HEK293 (cell line): ENCODE measurements at regions not wholly inside any gene's neighbourhood (a gene's known extent, or its start where the extent isn't known, plus 50 kb on each side); places are given as distances from the start of the nearest gene placed in this dataset.

Experiments used
- CTCF ChIA-PET: fragments of 350-600 bp; formaldehyde crosslinking; extraction: SDS; loops from one replicate; lab custom pipeline; 2021; ENCODE audit warnings: antibody characterized with exemption; lab: Yijun Ruan, JAX
- POLR2A ChIA-PET: fragments of 300-600 bp; formaldehyde crosslinking; extraction: SDS; loops from one replicate; lab custom pipeline; 2020; ENCODE audit warnings: antibody characterized with exemption, inconsistent platforms; lab: Yijun Ruan, JAX
- H3K27ac ChIP-seq: fragments of 200-500 bp; sonication (Bioruptor generic); 2 replicates; pipeline ENCODE4 v1.5.1; 2014; ENCODE audit warnings: low read depth, low read length, control low read depth, inconsistent platforms; ENCODE audit errors: extremely low read depth
- H3K36me3 ChIP-seq, 2 experiments: fragments of 200-500 bp in 1 of 2; sonication (Bioruptor generic) in 1 of 2; 1 replicate in 1 of 2; 2 replicates in 1 of 2; pipeline ENCODE4 v1.5.1; 2014 to 2017; ENCODE audit warnings: inconsistent platforms in 2 of 2, low read length in 2 of 2; ENCODE audit not compliant: control insufficient read depth in 2 of 2, insufficient read depth in 1 of 2
- H3K4me1 ChIP-seq: fragments of 200-500 bp; sonication (Bioruptor generic); 2 replicates; pipeline ENCODE4 v1.5.1; 2014; ENCODE audit warnings: mild to moderate bottlenecking, low read length, inconsistent platforms; ENCODE audit not compliant: control insufficient read depth, insufficient read depth
- H3K4me3 ChIP-seq: 2 replicates; pipeline ENCODE4 v1.5.1; 2011; ENCODE audit warnings: low read depth, mild to moderate bottlenecking, control low read depth, low read length, moderate library complexity
- H3K9me3 ChIP-seq: fragments of 200-500 bp; sonication (Bioruptor generic); 2 replicates; pipeline ENCODE4 v1.5.1; 2014; ENCODE audit warnings: low read depth, low read length, inconsistent platforms; ENCODE audit not compliant: control insufficient read depth, insufficient read depth
- GLIS1 ChIP-seq: fragments of 450-650 bp; formaldehyde crosslinking; IDR thresholded peaks from 2 replicates; pipeline ENCODE4 v1.5.1; 2016; ENCODE audit warnings: missing biosample characterization, missing genetic modification characterization
- HOXC10 ChIP-seq: sonication (generic); formaldehyde crosslinking; IDR thresholded peaks from 2 replicates; pipeline ENCODE4 v1.8.1; 2023; ENCODE audit warnings: mild to moderate bottlenecking, missing genetic modification reagents
- HOXD13 ChIP-seq: sonication (generic); formaldehyde crosslinking; IDR thresholded peaks from 2 replicates; pipeline ENCODE4 v1.8.0; 2022; ENCODE audit warnings: missing genetic modification reagents, borderline replicate concordance
- KLF10 ChIP-seq: fragments of 450-650 bp; IDR thresholded peaks from 2 replicates; pipeline ENCODE4 v1.5.1; 2018; ENCODE audit warnings: missing biosample characterization, mild to moderate bottlenecking, missing genetic modification characterization
- MZF1 ChIP-seq: fragments of 450-650 bp; formaldehyde crosslinking; IDR thresholded peaks from 2 replicates; pipeline ENCODE4 v1.5.1; 2017; ENCODE audit warnings: missing biosample characterization, missing genetic modification characterization, borderline replicate concordance
- OVOL3 ChIP-seq: fragments of 450-650 bp; formaldehyde crosslinking; IDR thresholded peaks from 2 replicates; pipeline ENCODE4 v1.5.1; 2016; ENCODE audit warnings: missing biosample characterization, missing genetic modification characterization
- SCRT2 ChIP-seq: fragments of 450-650 bp; formaldehyde crosslinking; IDR thresholded peaks from 2 replicates; pipeline ENCODE4 v1.5.1; 2016; ENCODE audit warnings: missing biosample characterization, missing genetic modification characterization
- ZFHX2 ChIP-seq: fragments of 450-650 bp; formaldehyde crosslinking; conservative IDR thresholded peaks from 2 replicates; pipeline ENCODE4 v1.5.1; 2016; ENCODE audit warnings: missing biosample characterization, missing genetic modification characterization
- ZNF112 ChIP-seq: fragments of 450-650 bp; formaldehyde crosslinking; IDR thresholded peaks from 2 replicates; pipeline ENCODE4 v1.5.0; 2017; ENCODE audit warnings: missing biosample characterization, missing genetic modification characterization
- ZNF138 ChIP-seq: fragments of 450-650 bp; formaldehyde crosslinking; IDR thresholded peaks from 2 replicates; pipeline ENCODE4 v1.5.1; 2016; ENCODE audit warnings: missing biosample characterization, missing genetic modification characterization, borderline replicate concordance
- ZNF214 ChIP-seq: fragments of 450-650 bp; formaldehyde crosslinking; IDR thresholded peaks from 2 replicates; pipeline ENCODE4 v1.5.1; 2017; ENCODE audit warnings: missing biosample characterization, mild to moderate bottlenecking, missing genetic modification characterization, borderline replicate concordance
- ZNF391 ChIP-seq: fragments of 450-650 bp; formaldehyde crosslinking; IDR thresholded peaks from 2 replicates; pipeline ENCODE4 v1.5.1; 2016; ENCODE audit warnings: low read depth, missing biosample characterization, missing genetic modification characterization, borderline replicate concordance
- ZNF404 ChIP-seq: fragments of 450-650 bp; formaldehyde crosslinking; IDR thresholded peaks from 2 replicates; pipeline ENCODE4 v1.5.1; 2017; ENCODE audit warnings: missing biosample characterization, missing genetic modification characterization
- ZNF600 ChIP-seq: fragments of 450-650 bp; formaldehyde crosslinking; IDR thresholded peaks from 2 replicates; pipeline ENCODE4 v1.5.1; 2016; ENCODE audit warnings: missing biosample characterization, missing genetic modification characterization
- ZNF621 ChIP-seq: fragments of 450-650 bp; formaldehyde crosslinking; IDR thresholded peaks from 2 replicates; pipeline ENCODE4 v1.5.1; 2017; ENCODE audit warnings: missing biosample characterization, missing genetic modification characterization
- ZNF626 ChIP-seq: fragments of 450-650 bp; sonication (Bioruptor Pico); formaldehyde crosslinking; IDR thresholded peaks from 2 replicates; pipeline ENCODE4 v1.5.1; 2018; ENCODE audit warnings: missing biosample characterization, missing genetic modification characterization, inconsistent platforms
- ZNF670 ChIP-seq: fragments of 450-650 bp; formaldehyde crosslinking; IDR thresholded peaks from 2 replicates; pipeline ENCODE4 v1.5.1; 2016; ENCODE audit warnings: missing biosample characterization, missing genetic modification characterization, low read depth
- ZNF707 ChIP-seq: fragments of 450-650 bp; formaldehyde crosslinking; IDR thresholded peaks from 2 replicates; pipeline ENCODE4 v1.5.1; 2016; ENCODE audit warnings: missing biosample characterization, missing genetic modification characterization
- TF ChIP-seq, protein P1 (sequence below): fragments of 450-650 bp; formaldehyde crosslinking; IDR thresholded peaks from 2 replicates; pipeline ENCODE4 v1.5.1; 2016; ENCODE audit warnings: missing biosample characterization, missing genetic modification characterization
- TF ChIP-seq, protein P2 (sequence below): fragments of 450-650 bp; formaldehyde crosslinking; IDR thresholded peaks from 2 replicates; pipeline ENCODE4 v1.5.1; 2016; ENCODE audit warnings: missing biosample characterization, missing genetic modification characterization
- TF ChIP-seq, protein P3 (sequence below): fragments of 450-650 bp; formaldehyde crosslinking; conservative IDR thresholded peaks from 2 replicates; pipeline ENCODE4 v1.5.1; 2016; ENCODE audit warnings: low read depth, missing biosample characterization, missing genetic modification characterization

DNA sequence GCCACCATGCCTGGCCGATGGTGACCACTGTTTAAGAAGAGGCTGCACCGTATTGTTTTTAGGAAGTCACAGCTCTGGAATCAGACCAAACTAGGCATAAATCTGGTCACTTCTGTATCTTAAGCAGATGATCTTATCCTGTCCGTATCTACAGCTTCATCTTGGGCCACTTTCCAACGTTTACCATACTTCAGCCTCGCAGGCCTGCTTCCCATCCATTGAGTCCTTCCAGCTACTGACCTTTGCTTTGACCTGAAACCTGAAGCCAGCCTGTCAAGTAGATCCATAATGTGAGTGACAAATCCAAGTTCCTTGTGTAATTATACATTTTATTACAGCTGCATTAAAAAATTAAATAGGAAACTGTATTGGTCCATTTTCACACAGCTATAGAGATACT is 1033.0 kb downstream of the CDH11 start:
- Histone ChIP-seq H3K4me1 (no peaks in the 10 kb centered on the region), H3K27ac (no peak overlapping the region), H3K9me3 (no peaks in the 10 kb centered on the region), H3K4me3 (no peak overlapping the region), H3K36me3 (no peaks in the 10 kb centered on the region)
- ChIA-PET POLR2A (no interaction called here), CTCF (interaction anchor here (0.9 kb wide), 1 partner anchor 28 kb away, joined by 3 read pairs; no protein-coding TSS in a partner anchor)
- TF ChIP-seq, protein P1, sequence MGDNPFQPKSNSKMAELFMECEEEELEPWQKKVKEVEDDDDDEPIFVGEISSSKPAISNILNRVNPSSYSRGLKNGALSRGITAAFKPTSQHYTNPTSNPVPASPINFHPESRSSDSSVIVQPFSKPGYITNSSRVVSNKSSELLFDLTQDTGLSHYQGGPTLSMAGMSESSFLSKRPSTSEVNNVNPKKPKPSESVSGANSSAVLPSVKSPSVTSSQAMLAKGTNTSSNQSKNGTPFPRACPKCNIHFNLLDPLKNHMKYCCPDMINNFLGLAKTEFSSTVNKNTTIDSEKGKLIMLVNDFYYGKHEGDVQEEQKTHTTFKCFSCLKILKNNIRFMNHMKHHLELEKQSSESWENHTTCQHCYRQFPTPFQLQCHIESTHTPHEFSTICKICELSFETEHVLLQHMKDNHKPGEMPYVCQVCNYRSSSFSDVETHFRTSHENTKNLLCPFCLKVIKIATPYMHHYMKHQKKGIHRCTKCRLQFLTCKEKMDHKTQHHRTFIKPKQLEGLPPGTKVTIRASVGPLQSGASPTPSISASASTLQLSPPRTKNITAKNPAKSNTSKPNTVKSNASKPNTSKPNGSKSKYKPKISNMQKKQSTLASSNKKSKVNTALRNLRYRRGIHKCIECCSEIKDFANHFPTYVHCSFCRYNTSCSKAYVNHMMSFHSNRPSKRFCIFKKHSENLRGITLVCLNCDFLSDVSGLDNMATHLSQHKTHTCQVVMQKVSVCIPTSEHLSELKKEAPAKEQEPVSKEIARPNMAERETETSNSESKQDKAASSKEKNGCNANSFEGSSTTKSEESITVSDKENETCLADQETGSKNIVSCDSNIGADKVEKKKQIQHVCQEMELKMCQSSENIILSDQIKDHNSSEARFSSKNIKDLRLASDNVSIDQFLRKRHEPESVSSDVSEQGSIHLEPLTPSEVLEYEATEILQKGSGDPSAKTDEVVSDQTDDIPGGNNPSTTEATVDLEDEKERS (tag by site-specific recombination): no peak
- TF ChIP-seq ZNF214 (tag by site-specific recombination) (no peak), ZFHX2 (tag by site-specific recombination) (no peak), ZNF138 (tag by site-specific recombination) (no peak), ZNF707 (tag by site-specific recombination) (no peak), SCRT2 (tag by site-specific recombination) (no peak), HOXC10 (CRISPR knock-in tag) (no peak), ZNF391 (tag by site-specific recombination) (no peak), OVOL3 (tag by site-specific recombination) (no peak), MZF1 (tag by site-specific recombination) (no peak), HOXD13 (no peak), ZNF600 (tag by site-specific recombination) (no peak), ZNF404 (tag by site-specific recombination) (no peak), ZNF112 (tag by site-specific recombination) (no peak)
- TF ChIP-seq, protein P2, sequence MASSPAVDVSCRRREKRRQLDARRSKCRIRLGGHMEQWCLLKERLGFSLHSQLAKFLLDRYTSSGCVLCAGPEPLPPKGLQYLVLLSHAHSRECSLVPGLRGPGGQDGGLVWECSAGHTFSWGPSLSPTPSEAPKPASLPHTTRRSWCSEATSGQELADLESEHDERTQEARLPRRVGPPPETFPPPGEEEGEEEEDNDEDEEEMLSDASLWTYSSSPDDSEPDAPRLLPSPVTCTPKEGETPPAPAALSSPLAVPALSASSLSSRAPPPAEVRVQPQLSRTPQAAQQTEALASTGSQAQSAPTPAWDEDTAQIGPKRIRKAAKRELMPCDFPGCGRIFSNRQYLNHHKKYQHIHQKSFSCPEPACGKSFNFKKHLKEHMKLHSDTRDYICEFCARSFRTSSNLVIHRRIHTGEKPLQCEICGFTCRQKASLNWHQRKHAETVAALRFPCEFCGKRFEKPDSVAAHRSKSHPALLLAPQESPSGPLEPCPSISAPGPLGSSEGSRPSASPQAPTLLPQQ (tag by site-specific recombination): no peak
- TF ChIP-seq, protein P3, sequence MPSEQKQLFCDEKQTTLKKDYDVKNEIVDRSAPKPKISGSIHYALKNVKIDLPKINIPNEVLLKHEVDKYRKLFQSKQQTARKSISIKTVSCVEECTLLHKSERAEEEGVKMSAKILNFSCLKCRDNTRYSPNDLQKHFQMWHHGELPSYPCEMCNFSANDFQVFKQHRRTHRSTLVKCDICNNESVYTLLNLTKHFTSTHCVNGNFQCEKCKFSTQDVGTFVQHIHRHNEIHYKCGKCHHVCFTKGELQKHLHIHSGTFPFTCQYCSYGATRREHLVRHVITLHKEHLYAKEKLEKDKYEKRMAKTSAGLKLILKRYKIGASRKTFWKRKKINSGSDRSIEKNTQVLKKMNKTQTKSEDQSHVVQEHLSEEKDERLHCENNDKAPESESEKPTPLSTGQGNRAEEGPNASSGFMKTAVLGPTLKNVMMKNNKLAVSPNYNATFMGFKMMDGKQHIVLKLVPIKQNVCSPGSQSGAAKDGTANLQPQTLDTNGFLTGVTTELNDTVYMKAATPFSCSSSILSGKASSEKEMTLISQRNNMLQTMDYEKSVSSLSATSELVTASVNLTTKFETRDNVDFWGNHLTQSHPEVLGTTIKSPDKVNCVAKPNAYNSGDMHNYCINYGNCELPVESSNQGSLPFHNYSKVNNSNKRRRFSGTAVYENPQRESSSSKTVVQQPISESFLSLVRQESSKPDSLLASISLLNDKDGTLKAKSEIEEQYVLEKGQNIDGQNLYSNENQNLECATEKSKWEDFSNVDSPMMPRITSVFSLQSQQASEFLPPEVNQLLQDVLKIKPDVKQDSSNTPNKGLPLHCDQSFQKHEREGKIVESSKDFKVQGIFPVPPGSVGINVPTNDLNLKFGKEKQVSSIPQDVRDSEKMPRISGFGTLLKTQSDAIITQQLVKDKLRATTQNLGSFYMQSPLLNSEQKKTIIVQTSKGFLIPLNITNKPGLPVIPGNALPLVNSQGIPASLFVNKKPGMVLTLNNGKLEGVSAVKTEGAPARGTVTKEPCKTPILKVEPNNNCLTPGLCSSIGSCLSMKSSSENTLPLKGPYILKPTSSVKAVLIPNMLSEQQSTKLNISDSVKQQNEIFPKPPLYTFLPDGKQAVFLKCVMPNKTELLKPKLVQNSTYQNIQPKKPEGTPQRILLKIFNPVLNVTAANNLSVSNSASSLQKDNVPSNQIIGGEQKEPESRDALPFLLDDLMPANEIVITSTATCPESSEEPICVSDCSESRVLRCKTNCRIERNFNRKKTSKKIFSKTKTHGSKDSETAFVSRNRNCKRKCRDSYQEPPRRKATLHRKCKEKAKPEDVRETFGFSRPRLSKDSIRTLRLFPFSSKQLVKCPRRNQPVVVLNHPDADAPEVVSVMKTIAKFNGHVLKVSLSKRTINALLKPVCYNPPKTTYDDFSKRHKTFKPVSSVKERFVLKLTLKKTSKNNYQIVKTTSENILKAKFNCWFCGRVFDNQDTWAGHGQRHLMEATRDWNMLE: no peak

DNA sequence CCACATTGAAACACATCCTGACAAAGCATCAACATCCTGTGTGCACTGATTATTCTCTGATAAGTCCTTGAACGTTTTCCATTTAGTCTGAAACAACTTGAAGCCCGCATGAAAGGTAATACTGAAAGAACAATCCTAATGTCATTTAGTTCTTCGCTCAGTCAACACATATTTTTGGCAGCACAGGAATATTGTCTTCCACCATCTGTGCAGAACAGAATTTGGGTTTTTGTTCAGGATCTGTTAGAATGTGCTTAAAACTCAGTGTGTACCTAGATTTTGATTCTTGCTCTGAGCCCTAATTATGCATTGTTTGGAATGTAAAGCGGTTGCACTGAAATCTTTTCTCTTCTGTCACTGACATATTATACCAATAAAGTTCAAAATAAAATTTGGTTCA is 1036.6 kb downstream of the CDH11 start:
- Histone ChIP-seq H3K36me3 (no peaks in the 10 kb centered on the region), H3K4me1 (no peaks in the 10 kb centered on the region), H3K4me3 (no peak overlapping the region), H3K27ac (no peak overlapping the region), H3K9me3 (no peaks in the 10 kb centered on the region)
- CTCF ChIA-PET: no interaction called here
- POLR2A ChIA-PET: no interaction called here
- TF ChIP-seq ZNF670 (no peak), ZNF621 (no peak), KLF10 (tag by site-specific recombination) (no peak), ZNF626 (tag by site-specific recombination) (no peak), GLIS1 (no peak)
